ENCODE measurements at regions not wholly inside any gene's neighbourhood (a gene's known extent, or its start where the extent isn't known, plus 50 kb on each side); places are given as distances from the start of the nearest gene placed in this dataset.

DNA sequence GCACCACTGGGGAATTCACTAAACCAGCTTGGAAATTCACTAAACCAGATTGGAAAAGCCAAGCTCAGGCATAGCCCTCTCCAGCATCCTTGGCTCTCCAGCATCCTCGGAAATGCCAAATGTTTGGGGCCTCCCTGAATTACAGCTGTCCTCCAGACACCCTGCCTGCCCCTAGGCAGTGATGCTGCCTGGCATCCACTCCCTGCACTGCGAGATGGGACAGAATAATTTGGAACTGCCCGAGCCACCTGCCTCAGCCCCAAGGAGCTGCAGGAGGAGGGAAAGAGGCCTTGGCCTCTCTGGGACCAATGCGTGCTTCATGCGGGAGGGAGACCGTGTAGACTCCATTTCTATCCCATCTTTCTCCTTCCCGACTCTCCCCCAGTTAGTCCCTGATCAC is 64.3 kb downstream of the INSIG1 start:
- in situ Hi-C loops (cut with HindIII; ENCODE audit: low pct_unique_long_range_greater_than_20kb, low sequenced_read_pairs): no loop called here

GRCh38 chr7:155362380-155363145 is 64.9 kb downstream of the INSIG1 start:
- Histone ChIP-seq H3K36me3 (ENCODE audit: control insufficient read depth, insufficient read depth, low read length) (no peaks in the 10 kb centered on the region), H3K4me1 (ENCODE audit: control insufficient read depth, insufficient read depth, low read length) (no peaks in the 10 kb centered on the region), H3K4me3 (ENCODE audit: low read depth in 2 of 2, low read length in 2 of 2) (no peak overlapping the region), H3K9me3 (ENCODE audit: control insufficient read depth, insufficient read depth, low read depth, low read length) (no peaks in the 10 kb centered on the region), H3K27ac (ENCODE audit: low read length) (no peak overlapping the region), H3K27me3 (ENCODE audit: control insufficient read depth, insufficient read depth, low read length) (no peaks in the 10 kb centered on the region)
- TF ChIP-seq SIN3A (IDR thresholded peaks at IDR 0.05; ENCODE audit: borderline replicate concordance, insufficient read depth, low read depth, low read length): no peak
- TF ChIP-seq CTCF (IDR thresholded peaks at IDR 0.05): no peak
- TF ChIP-seq REST (IDR thresholded peaks at IDR 0.05; ENCODE audit: insufficient read depth in 1 of 2, low read depth in 2 of 2, low read length in 1 of 2): no peak
- TF ChIP-seq TCF7L2 (IDR thresholded peaks at IDR 0.05; ENCODE audit: low read depth, low read length): no peak
- TF ChIP-seq POLR2AphosphoS5 (IDR thresholded peaks at IDR 0.05; ENCODE audit: low read depth, low read length): no peak
- DNase-seq (ENCODE audit: low read depth, low spot score): no peak
- no peak for ATAC-seq
- BruUV-seq (replicated peaks): no TSS peak
- in situ Hi-C loops (cut with HindIII; ENCODE audit: low pct_unique_long_range_greater_than_20kb, low sequenced_read_pairs) (no loop called here), intact Hi-C loops (cut with micrococcal nuclease; ENCODE audit: unreplicated experiment) (no loop called here)
- POLR2A ChIA-PET: no interaction called here
- CTCF ChIA-PET: no interaction called here

More for the DNA sequence above, 64.3 kb downstream of the INSIG1 start:
- no peak overlapping the region for H3K27ac ChIP-seq (ENCODE audit: low read length)
- H3K27me3 ChIP-seq (ENCODE audit: control insufficient read depth, insufficient read depth, low read length): no peaks in the 10 kb centered on the region
- TF ChIP-seq POLR2AphosphoS5 (IDR thresholded peaks at IDR 0.05; ENCODE audit: low read depth, low read length): no peak
- TF ChIP-seq TCF7L2 (IDR thresholded peaks at IDR 0.05; ENCODE audit: low read depth, low read length): no peak
- no peak for TF ChIP-seq SIN3A (IDR thresholded peaks at IDR 0.05; ENCODE audit: borderline replicate concordance, insufficient read depth, low read depth, low read length)
- TF ChIP-seq CTCF (IDR thresholded peaks at IDR 0.05): no peak
- no peak for TF ChIP-seq REST (IDR thresholded peaks at IDR 0.05; ENCODE audit: insufficient read depth in 1 of 2, low read depth in 2 of 2, low read length in 1 of 2)
- H3K4me1 ChIP-seq (ENCODE audit: control insufficient read depth, insufficient read depth, low read length): no peaks in the 10 kb centered on the region
- ChIA-PET POLR2A (no interaction called here), CTCF (no interaction called here)
- no peak overlapping the region for H3K4me3 ChIP-seq (ENCODE audit: low read depth in 2 of 2, low read length in 2 of 2)
- H3K36me3 ChIP-seq (ENCODE audit: control insufficient read depth, insufficient read depth, low read length): no peaks in the 10 kb centered on the region
- H3K9me3 ChIP-seq (ENCODE audit: control insufficient read depth, insufficient read depth, low read depth, low read length): no peaks in the 10 kb centered on the region
- no peak for DNase-seq (ENCODE audit: low read depth, low spot score)
- intact Hi-C loops (cut with micrococcal nuclease; ENCODE audit: unreplicated experiment): no loop called here
- BruUV-seq (replicated peaks): no TSS peak
- no peak for ATAC-seq
